HEK293T (cell line): ENCODE measurements at regions not wholly inside any gene's neighbourhood (a gene's known extent, or its start where the extent isn't known, plus 50 kb on each side); places are given as distances from the start of the nearest gene placed in this dataset.

Source experiments
- FOXA1 ChIP-seq: fragments of 450-650 bp; IDR thresholded peaks from 2 replicates; pipeline ENCODE4 v1.6.1; 2016; ENCODE audit warnings: mild to moderate bottlenecking
- L3MBTL2 ChIP-seq: fragments of 450-650 bp; conservative IDR thresholded peaks from 2 replicates; pipeline ENCODE4 v1.6.1; 2016; ENCODE audit warnings: mild to moderate bottlenecking
- TARDBP ChIP-seq: fragments of 450-650 bp; IDR thresholded peaks from 2 replicates; pipeline ENCODE4 v1.6.1; 2016

DNA sequence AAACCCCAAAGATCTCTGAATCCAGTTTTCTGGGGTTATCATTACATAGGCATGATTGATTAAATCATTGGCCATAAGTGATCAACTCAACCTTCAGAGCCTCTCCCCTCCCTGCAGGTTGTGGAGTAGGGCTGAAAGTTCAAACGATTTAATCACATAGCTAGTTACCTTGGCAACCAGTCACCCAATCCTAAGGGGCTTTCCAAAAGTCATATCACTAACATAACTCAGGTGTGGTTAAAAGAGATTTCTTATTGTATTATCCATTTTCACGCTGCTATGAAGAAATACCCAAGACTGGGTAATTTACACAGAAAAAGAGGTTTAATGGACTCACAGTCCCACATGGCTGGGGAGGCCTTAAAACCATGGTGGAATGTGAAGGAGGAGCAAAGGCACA, 935.1 kb upstream of the SLC35B3 start:
- TF ChIP-seq TARDBP, result no peak
- no peak for TF ChIP-seq FOXA1
- no peak for TF ChIP-seq L3MBTL2
